HG03159 (cell line): ENCODE measurements at regions not wholly inside any gene's neighbourhood (a gene's known extent, or its start where the extent isn't known, plus 50 kb on each side); places are given as distances from the start of the nearest gene placed in this dataset.

ENCODE experiments used
- ATAC-seq: cut with Tn5 transposase; IDR thresholded peaks from one replicate; pipeline ENCODE4 v1.9.1; 2021; ENCODE audit warnings: mild to moderate bottlenecking, moderate library complexity; ENCODE audit not compliant: unreplicated experiment

DNA sequence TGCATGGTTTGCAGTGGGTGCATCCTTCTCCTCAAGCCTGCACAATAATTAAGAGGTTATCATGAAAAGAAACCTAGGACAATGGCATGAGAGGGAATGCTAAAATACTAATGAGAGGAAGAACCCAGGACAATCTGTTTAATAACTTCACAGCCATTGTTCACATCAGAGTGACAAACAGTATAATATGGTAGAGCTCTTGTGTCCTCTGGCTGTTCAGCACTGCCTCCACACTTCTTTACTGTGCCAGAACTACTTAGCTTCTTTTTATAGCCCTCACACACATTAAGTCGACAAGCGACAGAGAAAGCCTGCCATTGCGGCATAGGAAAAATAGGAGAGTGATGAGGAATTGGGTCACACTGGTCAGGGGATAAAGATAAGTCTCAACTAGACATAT lies 65.0 kb upstream of the MEIS2 start:
- ATAC-seq: no peak

DNA sequence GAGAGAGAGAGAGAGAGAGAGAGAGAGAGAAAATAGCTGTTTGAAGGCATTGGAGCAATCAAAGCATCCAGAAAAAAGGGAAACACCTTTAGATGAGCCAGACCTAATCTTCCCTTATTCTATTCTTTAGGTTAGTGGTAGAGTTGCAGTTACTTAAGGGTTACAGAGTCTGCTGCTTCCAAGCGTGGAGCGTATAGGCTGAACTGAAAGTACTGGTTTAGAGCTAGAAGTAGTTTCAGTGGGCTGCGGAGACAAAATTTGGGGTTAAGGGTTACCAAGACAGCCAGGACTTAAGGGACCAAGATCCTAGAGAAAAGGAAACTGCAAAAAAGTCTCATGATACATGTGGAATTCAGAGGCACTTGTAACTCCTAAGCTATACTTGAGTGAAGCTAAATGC lies 66.1 kb upstream of the MEIS2 start:
- ATAC-seq: no peak

DNA sequence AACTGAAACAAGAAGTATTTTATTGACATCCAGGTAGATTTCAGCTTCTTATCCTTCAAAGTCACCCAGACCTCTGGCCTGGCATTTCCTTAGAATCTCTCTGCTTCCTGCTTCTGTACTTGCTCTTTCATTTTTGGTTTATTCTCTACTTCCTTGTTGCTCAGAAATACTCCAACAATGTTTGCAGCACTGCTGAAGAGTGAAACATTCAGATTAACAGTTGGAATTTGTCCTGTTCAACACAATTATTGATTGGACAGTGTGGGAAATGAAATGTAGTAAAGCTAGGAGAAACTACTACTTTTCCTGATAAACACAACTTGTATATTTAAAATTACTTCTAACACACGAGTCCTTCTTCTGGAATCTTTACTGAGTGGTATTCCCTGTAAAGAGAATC lies 81.0 kb upstream of the MEIS2 start:
- ATAC-seq: no peak

DNA sequence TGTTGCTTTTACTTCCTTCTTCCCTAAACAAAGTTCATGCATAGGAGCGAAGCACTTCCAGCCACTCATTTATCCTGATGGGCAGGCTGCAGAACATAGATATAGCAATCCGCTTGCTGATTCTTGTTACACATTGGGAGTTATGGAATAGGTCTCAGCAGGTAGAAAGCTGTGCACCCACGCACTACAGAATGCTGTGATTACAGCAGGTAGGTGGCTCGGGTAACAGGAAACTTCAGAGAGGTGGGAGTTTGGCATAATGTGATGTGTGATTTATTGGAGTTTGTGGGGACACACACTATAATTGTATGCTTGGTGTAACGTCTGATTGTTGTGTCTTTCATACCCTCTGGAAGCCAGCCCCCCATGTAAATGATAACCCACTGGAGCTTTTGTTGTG lies 99.2 kb upstream of the MEIS2 start:
- ATAC-seq: no peak

DNA sequence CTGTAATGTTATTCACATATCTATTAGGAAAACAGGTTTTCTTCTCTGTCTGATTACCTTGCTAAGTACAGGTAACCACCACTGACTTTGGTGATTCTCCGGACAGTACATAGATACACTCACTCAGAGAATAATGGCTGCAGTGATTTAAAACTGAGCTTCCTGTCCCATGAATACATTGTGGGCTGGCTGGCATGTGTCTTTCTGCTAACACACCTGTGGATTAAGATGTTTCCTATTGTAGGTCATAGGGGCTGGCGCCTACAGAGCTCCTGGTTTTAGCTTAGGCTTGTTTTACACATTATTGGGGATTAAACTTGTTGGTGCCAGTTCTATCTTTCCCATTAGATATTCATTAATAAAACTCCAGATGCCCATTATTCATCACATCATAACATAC lies 102.7 kb upstream of the MEIS2 start:
- ATAC-seq: no peak

DNA sequence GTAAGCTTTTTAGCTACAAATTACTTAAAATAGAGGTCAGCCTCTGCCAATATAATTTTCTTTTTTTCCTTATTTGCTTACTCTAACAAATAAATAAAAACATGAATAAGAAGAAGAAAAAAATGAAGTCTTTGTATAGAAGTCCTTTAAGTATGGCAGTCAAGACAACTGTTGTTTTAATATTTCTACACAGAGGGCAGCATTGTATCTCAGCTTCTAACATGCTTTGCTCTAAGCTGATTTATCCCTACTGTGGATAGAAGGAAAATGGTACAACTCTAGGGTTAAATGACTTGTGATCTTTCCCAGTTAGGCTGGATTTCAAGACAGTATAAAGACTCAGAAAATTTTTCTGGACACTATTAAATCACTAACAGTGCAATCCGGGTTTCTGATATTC lies 104.3 kb upstream of the MEIS2 start:
- ATAC-seq: no peak

DNA sequence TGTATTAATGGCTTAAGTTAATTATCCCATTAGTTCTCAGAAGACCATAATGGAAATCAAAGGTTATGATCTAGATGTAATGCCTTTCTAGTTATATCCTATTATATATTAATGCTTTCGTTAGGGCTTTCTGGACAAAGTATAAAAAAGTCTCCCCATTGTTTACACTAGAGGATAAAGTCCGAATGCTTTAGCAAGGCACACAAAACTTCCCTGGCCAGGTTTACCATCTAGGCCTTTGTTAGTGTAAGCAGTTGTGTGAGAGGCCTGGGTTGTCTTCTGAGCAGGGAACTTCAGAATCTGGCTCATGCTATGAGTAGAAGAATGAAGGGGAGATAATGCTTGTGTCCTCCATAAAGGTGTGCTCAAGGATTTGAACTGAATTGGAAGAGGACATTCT lies 106.3 kb upstream of the MEIS2 start:
- no peak for ATAC-seq

DNA sequence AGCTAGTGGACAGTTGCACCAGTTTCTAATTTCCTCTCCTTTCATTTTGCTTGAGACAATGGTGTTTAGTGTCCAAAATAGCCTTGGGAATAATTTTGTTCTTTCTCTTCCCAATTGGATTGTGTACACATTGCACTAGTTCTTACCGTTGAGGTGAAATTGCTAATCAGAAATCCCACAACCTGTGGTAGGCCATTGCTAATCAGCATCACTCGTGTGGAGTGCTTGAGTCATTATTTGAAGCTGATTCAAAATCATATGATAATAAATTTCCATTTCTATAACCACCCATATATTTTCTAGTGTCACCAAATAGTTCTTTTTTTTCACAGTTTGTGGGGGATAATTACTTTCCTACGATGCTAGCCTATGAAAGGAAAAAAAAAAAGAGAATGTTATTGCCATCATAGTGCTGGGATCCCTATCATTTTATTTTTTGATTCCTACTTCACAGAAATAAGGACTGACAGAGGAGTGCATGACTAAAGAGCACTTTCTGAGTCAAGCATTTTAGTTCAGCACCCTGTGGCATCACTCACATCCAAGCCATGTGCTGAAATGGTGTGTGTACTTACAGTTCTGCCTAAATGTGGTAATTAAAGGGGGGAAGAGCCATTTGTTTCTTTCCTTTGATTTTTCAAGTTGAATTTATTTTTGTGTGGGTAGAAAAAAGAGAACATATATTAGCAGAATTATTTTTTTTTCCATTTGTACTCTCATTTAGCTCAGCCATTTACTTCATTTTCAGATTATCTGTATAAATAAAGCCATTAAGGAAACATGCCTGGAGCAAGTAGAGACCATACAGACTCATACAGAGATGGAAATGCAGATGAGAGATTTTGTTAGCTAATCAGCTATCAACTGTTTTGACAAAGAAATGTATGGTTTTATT lies 108.0 kb upstream of the MEIS2 start:
- no peak for ATAC-seq

DNA sequence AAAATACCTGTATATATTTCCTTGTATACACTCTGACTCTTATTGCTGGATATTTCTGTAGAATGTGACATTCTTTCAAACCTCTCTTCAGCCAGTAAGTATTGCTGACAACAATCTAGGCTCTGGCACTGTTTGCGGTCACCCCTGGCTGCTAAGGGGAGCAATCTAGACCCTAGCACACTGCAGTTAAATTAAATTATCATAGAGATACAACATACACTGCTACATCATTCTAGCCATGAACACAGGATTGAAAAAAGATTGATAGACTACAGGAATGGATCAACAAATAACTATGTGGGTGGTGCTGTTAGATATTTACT lies 108.7 kb upstream of the MEIS2 start:
- ATAC-seq: no peak

DNA sequence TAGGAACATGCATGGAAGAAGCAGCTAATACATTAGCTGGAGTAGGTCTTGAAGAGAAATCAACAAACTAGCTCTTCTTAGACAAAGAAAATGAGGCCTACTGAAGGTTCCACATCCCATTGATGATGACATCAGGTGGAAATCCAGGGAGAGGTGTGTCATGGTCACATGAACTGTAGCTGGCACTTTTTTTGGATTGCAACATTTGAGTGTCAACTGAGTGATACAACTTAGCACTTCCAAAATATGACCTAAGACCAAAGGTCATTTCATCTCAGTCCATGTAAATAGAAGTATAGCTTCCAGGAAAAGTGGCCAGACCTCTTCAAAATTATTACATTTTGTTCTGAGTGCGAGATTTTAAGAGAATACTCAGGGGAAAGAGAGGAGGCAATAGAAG lies 117.2 kb upstream of the MEIS2 start:
- no peak for ATAC-seq

DNA sequence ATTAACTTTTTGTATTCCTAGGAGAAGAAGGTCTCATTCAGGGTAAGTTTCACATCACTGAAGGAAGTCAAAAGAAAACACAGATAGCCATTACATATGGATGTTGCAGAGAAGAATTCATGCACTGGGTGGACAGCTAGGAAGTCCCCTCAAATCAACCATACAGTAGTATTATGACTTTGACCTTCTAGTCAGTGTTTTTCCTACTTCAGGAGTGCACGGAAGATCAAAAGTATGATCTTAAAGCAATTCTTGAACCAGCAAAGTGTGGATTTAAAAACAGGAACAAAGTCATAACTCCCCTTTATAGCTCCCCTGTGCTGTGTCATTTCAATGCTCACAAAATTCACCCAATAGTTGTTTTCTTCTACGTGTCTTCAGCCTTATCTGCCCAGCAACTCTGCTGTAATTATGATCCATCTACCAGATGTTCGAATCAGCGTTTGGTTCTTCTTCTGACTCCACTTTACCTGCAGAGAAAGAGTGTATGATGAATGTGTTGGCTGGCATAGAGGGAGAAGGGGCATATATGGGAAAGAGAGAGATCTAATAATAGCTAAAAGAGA lies 118.1 kb upstream of the MEIS2 start:
- ATAC-seq: no peak

DNA sequence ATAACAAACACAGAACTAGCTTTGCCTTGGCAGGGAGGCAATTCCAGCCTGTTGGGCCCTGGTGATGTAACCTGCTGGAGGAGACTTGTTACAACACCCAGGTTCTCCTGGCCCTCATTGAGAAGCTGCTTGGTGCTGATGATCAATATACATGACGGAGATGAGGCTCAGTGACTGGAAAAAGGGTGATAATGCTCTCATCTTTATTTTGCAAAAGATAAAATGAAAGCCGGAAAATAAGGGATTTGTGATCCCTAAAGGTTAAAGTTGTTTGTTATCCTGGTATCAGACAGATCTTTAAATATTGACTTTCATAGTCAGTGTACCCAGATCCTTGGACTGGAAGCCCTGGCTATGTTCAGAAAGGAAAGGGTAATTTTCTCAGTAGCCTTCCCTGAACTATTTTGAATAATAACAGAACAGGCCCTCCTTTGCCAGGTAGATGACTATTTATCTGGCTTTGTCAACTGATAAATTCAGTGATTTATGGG lies 118.9 kb upstream of the MEIS2 start:
- ATAC-seq: no peak

DNA sequence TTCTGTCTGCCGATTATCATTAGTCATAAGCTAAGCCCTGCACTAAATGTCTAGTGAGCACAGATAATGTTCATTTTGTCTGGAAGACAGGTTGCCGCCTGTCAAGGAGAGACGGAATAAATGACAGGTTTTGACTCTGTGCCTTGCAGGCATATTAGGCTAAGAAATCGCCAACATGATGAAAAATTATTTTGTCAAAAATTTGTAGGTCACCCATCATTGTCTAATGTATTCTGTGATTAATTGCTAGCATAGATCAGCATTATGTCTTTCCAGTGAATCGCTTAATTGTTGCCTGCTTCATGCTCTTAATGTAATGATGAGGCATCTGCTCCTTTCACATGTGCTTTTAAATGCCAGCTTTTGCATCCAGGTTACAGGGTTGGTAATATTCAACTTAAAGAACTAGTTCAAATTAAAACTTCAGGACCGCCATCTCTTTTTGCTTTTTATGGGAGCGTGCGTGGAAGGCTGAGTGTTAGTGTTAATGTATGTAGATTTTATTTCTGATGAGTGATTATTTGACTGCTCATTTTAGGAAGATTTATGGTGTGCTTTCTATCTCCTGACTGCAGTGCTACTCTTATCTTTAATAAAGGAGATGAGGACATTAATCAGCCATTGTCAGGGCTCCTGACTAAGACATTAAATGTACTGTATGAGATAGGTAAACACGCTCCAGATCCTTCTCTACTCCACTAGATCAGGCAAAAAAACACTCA lies 120.8 kb upstream of the MEIS2 start:
- no peak for ATAC-seq

DNA sequence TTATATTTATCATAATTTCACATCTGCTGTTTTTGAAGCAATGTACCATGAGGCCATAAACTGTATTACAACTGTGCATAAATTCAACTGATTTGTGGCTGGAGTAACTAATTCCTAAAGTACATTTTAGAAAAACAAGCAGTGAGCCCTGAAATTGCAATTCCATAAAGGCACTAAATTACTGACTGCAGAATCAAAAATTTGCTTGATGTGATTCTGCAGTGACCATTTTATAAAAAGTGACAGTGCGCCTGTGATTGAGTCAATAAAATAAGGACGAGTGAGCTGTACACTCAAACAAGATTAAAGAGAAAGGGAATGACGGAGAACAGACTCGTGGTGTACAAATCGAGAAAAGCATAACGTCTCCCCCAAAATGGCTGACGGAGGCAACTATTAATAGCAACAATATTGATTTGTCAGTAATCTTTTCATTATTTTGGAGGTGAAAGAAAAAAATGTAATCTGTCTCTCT lies 121.4 kb upstream of the MEIS2 start:
- ATAC-seq: no peak

DNA sequence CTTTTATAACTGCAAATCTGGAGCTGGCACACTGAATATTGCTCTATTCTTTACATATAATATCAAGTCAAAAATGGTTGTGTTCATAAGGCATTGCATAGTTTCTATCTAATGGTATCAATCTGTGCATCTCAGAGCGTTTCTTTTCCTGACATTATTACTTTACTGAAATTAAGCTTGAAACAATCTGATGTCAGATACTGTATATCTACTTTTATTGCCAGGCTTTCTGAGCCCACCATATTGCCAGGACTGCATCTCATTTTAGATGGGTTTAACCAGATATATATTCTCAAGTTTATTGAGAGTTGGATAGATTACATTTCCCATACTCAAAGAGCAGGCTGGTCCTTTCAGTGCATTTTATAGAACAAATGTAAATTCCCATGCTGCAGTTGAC lies 122.7 kb upstream of the MEIS2 start:
- ATAC-seq: no peak

DNA sequence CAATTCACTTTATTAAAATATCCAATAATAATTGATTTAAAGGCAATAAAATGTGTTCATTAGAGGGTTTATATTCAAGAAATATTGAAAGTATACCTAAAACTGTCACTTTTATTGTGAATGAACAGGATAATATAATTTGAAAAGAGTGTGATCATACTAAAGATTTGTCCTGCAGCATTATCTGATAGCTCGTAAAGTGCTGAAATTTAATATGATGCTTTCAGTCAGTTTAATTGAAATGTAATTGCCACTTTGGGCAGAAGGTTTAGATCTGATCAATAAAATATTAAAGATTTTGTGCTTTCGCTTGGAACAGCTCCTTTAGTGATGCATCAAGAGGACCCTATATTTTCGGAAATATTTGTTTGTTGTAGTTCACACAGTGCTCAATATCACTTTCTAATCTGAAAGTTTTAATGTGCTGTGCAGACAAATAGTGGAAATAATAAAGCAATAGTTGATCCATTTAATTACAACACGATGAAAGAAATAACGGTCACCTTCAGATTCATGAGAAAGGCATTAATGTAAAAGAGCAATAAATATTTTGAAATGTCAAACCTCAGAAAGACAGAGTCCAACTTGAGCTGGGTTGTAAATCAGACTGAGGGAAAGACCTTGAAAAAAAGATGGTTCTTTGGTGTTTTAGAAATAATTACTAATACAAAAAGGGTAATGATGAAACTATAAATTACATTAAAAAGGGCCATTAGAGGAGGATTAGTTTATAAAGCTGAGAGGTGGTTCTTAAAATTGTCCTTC lies 129.7 kb upstream of the MEIS2 start:
- ATAC-seq: no peak

DNA sequence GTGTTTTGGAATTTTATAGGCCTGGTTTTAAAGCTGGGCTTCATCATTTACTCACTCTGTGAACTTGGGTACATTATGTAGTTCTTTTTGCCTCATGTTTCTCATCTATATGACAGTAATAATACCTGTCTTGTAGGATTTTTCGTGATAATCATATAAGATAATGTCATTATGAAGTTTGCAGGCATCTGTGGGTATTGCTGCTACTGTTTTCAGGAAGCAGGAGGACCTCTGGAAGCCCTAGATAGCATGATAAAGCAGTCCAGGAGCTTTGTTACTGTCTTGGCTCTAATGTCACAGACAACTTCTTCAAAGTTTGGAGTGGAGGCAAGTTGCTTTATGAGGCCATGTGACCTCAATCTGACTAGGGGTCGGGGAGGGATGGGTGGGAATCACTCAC lies 145.0 kb upstream of the MEIS2 start:
- ATAC-seq: no peak

DNA sequence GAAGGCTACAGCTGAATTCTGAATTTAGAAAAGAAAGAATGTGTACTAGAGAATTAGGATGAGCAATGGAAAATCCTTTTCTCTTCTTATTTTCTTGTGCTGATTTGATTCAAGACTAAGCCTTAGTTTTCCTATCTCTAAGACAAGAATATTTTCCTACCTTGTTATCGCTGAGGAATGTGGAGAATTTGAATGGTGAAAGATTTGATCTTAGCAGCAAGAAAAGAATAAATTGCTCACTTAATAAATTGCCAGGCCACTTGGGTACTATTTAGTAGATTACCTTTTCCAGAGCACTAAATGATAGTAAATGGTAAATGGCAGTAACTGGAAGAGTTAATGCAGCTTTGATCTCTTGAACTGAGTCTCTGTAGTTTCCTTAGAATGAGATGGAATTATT lies 145.7 kb upstream of the MEIS2 start:
- ATAC-seq: no peak

DNA sequence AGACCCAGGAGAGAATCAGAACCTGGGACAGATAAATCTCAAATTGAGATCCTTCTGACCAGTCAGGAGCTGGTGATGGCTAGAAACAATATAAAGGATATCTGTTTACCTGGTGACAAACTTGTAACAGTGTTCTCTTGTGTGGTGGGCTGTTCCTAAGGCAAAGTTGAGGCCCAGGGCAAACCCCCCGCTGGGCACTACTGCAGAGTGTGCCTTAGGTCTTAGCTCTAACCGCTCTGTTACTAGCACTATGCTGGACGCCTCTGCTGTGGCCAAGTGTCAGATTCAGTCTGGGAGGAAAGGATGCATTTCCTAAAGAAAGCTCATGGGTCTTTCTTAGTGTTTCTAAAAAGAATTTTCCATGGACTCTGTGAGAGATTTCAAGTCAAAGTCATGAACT lies 146.5 kb upstream of the MEIS2 start:
- no peak for ATAC-seq

DNA sequence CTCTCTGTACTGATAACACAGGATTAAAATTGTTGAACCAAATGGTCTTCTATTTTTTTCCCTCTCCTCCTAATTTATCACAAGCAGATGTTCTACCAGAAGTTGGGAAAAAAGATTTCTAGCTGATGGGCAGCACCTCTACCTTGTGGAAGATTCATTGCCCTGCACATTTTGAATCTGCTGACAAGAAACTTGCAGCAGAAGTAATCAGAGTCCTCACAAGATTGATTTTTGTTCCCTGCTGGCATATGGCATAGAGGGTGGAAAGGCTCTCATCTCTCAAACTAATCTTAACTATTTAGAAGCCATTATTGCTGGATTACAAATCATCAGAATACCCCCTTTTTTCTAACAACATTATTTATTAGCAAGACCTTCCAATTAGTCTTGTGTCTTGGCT lies 148.9 kb upstream of the MEIS2 start:
- ATAC-seq: no peak

DNA sequence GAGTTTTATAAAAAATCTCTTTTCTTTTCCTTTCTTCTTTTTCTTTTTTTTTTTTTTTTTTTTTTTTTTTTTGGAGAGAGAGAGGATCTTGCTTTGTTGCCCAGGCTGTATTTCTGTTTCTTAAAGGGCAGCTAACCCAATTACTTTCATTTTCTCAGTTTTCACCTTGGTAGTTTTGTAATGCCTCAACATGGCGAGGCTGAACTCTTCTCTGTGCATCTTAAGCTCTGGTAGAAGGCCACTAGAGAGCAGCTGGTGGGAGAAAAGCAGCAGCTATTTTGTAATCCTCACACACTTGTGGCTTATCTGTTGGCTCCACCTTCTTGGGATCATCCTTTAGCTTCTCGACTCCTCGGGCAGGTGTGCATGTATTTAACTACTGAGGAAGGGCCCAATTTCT lies 152.2 kb upstream of the MEIS2 start:
- no peak for ATAC-seq
